Stimulated activated CD8-positive, alpha-beta memory T cell treated with anti-CD3 and anti-CD28 coated beads, Interleukin-4, amount 100 ng/mL, for 24 hours (primary cell): ENCODE measurements at regions not wholly inside any gene's neighbourhood (a gene's known extent, or its start where the extent isn't known, plus 50 kb on each side); places are given as distances from the start of the nearest gene placed in this dataset.
"Not testable (repeated sequence)": the region's sequence is repeated elsewhere in the genome, so short reads cannot be mapped to it uniquely, and the experiment has no call there.

Experiments
- DNase-seq: peaks from one replicate; pipeline ENCODE4 v3.0.0-alpha.2; 2020; ENCODE audit warnings: low read depth

DNA sequence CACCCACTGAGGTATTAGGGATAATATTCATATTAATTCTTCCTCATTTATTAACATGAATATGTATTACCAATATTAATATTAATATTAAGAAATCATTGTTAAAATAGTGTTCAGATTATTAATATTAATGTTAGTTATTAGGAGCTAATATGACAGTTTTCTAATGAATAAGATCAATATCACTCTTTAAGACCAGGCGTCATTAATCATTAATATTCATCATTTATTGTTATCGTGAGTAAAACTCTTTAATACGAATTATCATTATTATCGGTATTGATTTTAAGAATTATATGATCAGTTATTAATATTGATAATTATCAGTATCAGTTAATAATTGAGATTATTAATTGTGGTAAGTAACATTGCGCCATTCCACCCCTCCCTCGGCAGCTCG lies 101.0 kb upstream of the HMX1 start:
- DNase-seq: not testable (repeated sequence)

DNA sequence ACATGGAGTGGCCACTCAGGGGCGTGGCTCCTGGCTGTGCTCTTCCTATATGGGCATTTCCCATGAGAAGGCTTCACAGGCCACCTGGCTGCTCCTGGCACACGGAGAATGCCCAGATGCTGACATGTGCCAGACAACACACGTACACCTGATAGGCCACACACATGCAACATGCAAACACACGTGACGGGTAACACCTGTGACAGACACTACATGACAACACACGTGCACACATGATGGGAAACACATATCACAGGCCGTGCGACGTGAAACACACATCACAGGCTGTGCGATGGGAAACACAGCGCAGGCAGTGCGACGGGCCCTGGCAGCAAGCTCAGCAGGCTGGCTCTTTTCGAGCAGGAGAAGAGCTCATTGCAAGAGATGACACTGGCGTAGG lies 94.3 kb upstream of the HMX1 start:
- DNase-seq: not testable (repeated sequence)

DNA sequence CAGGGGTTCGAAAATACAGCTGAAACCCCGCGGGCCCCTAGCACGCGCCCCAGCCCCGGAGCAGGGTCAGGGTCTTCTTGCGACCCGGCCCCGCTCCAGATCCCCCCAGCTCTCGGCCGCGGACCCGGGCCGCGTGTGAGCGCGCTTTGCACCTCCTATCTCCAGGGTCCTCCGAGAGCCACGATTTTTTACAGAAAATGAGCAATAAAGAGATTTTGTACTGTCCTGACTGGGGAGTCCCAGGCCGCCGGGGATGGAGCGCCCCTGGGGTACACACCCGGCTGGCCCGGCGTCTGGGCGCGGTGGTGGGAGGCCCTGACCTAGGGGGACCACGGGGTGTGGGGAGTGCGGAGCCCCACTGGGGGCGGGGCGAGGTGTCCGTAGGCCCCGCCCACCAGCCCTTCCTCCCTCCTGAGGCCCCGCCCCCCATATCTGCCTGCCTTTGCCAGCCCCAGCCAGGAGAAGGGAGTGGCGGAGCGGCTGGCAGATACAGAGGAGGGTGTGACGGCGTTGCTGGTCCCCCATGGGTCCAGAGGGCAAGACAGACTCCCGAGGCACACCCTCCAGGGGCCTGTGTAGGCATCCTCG lies 92.7 kb upstream of the HMX1 start:
- DNase-seq: not testable (repeated sequence)

DNA sequence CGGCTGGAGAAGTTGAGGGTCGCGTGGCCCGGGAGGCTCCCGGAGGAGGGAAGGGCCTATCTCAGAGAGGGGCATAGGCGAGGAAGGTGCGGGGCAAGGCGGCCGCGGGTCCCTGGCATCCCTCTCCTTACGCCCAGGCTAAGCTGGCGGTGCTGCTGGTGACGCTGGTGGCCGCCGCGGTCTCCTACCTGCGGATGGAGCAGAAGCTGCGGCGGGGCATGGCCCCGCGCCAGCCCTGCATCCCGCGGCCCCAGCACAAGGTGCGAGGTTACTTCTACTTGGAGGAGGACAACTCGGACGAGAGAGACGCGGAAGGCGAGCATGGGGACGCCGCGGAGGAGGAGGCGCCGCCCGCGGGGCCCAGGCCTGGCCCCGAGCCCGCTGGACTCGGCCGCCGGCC lies 91.9 kb upstream of the HMX1 start:
- not testable (repeated sequence) for DNase-seq

DNA sequence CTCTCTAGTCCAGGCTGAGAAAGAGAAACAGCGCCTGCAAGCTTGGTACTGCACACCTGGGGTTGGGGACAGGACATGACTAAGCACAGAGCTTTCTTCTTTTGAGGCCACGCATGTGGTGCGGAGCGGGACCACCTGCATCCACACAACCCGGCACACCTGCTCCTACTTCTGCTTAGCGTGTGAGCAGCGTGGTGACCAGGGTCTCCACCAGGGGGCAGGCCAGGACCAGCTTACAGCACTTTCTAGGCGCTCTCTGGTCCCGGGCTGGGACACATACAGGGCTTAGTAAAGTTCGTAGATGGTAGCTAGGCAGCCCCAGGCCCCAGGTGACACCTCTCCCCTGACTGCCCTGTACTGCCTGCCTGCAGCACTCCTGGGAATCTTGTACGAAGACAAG lies 89.7 kb upstream of the HMX1 start:
- DNase-seq: peak; percentile 41

DNA sequence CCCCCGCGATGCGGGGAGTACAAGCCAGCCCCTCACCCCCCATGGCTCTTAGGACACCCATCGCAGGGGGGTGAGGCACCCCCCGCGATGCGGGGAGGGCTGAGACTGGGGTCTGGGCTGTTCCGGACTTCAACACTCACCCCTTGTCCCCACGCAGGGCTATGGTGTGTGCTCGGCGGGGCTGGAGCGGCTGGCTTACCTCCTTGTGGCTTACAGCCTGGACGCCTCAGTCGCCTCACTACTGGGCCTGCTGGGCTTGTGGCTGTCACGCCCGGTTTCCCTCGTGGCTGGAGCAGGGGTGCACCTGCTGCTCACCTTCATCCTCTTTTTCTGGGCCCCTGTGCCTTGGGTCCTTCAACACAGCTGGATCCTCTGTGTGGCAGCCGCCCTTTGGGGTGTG lies 87.8 kb upstream of the HMX1 start:
- DNase-seq: not testable (repeated sequence)

DNA sequence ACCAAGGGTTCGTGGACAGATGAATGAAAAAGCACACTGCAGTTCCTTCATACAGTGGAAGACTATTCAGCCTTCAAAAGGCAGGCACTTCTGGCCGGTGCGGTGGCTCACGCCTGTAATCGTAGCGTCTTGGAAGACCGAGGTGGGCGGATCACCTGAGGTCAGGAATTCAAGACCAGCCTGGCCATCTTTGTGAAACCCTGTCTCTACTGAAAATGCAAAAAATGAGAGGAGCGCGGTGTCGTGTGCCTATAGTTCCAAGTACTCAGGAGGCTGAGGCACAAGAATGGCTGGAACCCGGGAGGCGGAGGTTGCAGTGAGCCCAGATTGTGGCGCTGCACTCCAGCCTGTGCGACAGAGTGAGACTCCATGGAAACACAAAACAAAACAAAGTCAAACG lies 82.4 kb upstream of the HMX1 start:
- DNase-seq: not testable (repeated sequence)

DNA sequence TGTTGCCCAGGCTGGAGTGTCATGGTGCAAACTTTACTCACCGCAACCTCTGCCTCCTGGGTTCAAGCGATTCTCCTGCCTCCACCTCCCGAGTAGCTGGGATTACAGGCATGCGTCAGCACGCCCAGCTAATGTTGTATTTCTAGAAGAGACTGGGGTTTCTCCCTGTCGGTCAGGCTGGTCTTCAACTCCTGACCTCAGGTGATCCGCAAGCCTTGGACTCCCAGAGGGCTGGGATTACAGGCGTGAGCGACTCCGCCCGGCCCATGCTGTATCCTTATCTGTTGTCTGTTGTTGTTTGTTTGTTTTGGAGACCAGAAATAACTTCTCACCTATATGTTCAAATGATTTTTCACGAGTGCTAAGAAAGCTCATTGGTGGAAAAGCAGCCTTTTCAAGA lies 81.2 kb upstream of the HMX1 start:
- DNase-seq: not testable (repeated sequence)

DNA sequence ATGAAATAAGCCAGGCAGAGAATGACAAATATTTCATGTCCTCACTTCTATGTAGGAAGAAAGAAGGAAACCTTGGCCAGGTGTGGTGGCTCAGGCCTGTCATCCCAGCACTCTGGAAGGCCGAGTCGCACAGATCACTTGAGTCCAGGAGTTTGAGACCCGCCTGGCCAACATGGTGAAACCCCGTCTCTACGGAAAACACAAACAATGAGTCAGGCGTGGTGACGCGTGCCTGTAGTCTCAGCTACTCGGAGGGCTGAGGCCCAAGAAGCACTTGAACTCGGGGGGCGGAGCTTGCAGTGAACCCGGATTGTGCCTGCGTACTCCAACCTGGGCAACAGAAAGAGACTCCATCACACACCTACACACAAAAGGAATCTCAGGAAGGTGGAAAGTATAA lies 80.5 kb upstream of the HMX1 start:
- not testable (repeated sequence) for DNase-seq

DNA sequence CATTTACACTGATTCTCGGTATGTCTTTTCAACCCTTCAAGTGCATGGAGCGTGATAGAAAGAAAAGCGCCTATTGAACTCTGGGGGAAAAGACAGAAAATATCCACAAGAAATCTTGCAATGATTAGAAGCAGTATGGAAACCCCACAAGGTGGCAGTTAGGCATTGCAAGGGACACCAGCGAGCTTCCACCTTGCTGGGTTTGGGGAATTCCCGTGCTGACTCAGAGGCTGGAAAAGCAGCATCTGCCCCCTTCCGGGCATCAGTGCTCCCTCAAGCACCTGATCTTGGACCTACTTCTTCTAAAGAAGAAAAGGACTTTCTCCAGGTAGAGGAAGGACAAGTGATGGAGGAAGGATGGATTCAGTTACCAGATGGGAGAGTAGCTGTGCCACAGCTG lies 73.9 kb upstream of the HMX1 start:
- not testable (repeated sequence) for DNase-seq

DNA sequence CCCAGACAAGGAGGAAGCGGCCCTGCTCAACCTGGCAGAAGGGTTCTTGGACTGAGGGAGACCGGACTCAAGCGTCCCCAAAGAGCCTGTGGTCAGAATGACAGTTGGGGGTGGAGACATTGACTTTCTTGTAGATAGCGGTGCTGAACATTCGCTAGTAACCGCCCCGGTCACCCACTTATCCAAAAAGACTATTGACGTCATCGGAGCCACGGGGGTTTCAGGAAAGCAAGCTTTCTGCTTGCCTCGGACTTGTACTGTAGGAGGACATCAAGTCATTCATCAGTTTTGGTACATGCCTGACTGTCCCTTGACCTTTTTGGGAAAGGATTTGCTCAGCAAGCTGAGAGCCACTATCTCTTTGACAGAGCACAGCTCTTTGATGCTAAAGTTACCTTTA lies 71.7 kb upstream of the HMX1 start:
- DNase-seq: not testable (repeated sequence)

DNA sequence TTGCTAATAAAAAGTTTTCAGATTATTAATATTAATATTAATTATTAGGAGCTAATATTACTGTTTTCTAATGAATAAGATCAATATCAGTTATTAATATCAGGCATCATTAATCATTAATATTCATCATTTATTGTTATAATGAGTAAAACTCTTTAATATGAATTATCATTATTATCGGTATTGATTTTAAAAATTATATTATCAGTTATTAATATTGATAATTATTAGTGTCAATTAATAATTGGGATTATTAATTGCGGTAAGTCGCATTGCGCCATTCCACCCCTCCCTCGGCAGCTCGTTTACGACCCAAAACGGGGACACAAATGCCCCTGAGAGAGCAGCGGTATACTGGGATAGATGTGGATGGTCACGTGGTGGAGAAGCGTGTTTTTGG lies 70.4 kb upstream of the HMX1 start:
- not testable (repeated sequence) for DNase-seq

DNA sequence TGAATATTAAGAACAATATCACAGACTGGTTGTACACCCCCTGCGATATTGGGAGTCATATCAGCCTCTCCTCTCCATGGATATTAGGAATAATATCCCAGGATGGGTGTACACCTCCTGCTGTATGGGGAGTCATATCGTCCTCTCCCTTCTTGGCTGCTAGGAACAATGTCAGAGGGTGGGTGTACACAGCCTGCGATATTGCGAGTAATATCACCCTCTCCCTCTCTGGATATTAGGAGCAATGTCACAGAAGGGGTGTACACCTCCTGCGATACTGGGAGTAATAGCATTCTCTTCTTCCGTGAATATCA lies 69.8 kb upstream of the HMX1 start:
- not testable (repeated sequence) for DNase-seq

DNA sequence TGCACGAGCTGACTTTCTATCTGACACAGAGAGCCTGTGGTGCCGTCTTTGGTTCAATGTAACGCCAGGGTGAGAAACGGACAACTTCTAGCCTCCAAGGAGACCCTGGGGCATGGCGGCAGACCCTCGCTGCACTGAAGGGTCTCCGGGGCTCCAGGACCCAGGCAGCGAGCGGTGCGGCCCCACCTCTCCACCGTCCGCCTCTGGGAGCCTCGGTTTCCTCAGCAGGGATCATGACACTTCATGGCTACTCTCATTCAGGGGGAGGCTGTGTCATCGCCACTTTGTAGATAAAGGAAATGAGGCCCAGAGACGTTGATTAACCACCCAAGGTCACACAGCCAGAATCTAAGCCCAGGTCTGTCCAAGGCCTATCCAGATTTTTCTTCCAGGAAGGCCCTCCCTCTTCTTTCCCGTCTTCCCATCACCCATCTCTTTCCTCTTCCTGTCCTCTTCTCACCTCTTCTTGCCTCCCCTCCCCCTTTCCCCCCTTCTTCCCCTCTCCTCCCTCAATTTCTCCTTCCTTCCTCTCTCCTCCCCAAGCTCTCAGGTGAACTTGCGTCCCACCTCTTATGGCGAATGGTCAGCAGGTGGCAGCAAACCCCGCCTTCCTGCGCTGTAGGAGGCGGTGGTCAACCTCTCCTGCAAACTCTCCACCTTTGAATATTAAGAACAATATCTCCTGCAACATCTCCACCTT lies 69.3 kb upstream of the HMX1 start:
- no peak for DNase-seq

DNA sequence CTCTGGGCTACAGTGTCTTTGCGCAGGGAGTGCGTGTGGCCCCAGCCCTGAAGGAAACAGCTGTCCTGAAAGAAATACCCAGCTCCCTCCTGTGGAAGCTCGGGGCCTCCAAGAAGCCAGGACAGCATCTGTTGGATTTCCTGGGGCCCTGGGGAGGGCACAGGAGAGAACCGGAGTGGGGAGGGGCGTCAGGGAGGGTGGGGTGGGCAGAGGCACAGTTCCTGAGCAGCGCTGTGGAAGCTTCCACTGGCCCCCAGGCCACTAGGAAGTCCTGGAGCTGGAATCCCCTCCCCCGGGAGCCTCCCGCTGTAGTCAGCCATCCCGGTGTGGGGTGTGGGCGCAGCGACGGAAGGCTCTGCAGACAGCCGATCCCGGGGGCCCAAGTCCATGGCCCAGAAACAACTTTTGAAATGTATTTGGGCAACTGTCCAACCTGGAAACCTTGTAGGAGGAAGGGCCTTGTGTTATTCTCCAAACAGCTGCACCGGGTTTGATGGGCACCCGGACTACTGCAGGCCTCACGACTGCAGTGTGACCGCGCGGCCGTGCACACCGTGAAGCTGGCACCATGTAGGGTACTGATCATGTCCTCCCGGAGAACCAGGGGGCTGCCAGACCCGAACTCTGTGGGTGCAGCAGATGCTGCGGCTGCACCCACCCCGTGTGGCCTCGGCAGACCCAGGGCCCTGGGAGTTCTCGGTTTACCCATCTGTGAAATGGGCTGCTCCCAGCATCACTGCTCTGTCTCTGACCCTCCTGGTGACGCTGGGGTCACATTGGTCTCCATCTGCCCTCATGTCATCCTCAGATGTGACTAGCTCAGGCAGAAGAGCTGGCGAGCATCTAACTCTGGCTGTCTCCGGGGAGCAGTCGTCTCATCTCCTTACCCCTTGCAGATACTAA lies 68.5 kb upstream of the HMX1 start:
- DNase-seq: no peak

DNA sequence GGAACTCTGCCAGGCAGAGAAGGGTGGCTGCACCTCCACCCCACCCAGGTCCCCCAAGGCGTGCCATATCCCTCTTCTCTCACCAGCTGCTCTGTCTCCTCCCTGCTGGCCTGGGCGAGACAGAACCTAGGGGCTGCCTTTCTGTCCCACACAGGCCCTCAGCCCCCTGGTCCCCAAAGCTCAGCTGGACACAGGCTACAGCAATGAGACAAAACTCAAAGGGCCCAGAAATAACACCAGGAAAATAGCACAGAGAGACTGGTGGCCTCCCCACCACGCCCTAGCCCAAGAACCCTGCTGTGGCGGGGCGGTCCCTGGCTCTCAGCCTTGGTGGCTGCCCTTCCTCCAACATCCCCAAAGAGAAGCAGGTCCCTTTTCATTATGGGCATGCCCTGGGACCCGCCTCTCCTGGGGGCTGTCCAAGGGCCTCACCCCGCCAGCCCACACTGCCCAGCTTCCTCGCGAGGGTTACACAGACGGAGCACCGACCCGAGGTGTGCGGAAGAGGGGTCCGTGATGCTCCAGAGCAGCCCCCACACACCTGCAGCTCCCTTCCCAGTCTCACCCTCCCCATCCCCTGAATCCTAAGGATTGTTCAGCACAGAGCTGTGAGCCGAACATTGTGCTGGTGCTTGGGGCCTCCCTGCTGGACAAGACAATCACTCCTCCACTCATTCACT lies 67.7 kb upstream of the HMX1 start:
- DNase-seq: no peak

DNA sequence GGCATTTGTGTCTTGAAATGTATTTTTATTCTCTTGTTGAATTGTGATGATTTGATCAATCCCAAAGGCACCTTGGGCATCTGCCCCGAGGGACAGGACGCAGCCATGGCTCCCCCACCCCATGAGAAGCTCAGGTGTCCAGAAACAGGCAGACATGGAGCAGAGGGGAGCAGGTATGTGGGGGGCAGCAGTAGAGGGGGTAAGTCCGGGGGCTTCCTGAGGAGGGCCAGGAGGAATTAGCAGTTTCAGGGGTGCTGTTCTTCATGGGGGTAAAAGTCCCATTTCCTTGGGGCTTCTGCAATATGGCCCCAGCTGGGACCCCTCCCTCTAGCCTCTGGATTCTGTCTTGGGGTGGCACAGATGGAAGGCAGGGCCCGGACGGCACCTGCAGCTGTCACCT lies 67.0 kb upstream of the HMX1 start:
- no peak for DNase-seq

DNA sequence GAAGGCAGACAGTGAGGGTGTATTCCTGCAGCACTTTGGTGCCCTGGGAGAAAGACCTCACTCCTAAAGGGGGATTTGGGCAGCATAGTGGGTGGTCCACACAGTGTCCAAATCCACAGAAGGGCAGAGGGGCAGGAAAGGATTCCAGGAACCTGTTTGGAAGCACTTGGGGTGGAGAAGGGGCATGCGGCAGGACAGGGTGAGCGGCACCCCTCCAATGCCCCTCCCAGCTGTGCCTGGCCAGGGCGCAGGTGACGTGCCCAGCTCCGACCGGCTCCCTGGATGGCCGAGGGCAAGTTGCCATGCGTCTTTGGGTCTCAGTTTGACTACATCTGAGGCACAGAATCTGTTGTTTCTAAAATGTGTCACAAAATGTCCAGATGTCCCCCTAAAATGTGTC lies 66.5 kb upstream of the HMX1 start:
- DNase-seq: no peak

DNA sequence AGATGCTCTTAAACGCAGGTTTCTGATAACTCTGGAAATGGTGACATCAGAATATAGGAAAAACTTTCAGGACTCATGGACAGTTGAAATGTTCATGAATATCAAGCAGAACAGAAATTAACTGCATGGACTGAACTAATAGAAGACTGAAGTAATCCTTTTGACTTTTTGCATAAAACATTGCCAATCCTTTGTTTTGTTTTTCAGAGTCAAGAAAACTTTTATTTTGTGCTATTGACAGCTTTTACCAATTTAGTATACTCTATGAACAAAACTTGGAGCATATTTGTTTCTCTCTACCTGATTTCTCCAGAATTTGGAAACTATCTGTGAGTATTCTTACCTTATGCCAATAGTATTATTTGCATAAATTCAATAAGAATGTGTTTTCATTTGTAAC lies 61.2 kb upstream of the HMX1 start:
- no peak for DNase-seq

DNA sequence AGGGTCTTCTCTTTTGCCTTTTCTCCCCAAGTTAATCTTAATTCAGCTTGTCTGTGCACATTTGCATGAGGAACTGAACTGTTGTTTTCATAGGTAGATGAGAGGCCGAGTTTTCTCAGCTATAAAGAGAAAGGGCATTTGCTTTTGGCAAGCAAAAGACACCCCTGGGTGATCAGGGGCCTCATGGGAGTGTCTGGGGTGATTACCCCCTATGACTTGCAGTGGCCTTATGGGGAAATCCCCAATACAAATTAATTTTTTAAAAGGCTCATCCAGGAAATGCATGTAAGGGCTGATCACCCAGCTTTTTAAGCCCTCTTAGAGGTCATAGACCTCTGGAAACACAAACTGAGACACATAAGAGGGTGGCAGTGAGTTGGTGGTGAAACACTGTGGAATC lies 56.4 kb upstream of the HMX1 start:
- DNase-seq: no peak

DNA sequence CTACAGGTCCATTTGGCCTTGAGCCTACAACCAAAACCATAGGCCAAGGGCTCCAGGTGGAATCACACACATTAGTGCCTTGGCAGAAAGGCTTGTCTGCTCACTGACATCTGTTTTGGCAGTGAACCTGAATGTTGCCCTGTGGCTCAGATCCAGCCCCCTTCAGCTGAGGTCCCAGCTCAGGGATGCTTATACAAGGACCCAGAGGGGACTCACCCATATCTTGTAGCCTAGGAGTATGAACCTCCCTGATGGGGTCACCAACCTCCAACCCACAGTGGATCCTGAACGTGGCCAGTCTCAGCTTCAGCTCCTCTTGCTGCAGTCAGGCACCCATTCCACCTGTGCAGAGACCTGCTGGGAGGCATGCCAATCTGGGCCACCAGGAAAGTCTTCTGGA lies 50.8 kb upstream of the HMX1 start:
- no peak for DNase-seq

DNA sequence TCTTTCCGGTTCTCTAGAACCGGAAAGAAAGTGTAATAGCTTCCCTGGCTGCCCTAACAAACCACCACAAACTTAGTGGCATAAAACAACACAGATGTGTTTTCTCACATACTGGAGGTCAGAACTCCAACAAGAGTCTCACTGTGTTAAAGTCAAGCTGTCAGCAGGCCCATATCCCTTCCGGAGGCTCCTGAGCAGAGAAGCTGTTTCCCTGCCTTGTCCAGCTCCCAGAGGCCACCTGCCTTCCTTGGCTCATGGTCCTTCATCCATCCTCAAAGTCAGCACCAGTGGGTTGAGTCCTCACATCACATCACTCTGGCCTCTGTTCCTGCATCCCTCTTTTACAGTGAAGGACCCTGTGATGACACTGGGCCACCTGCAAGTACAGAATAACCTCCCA lies 49.8 kb upstream of the HMX1 start:
- no peak for DNase-seq
